ENCODE measurements at regions not wholly inside any gene's neighbourhood (a gene's known extent, or its start where the extent isn't known, plus 50 kb on each side); places are given as distances from the start of the nearest gene placed in this dataset.

- no peaks in the 10 kb centered on the region for H3K79me2 ChIP-seq (replicated peaks; ENCODE audit: insufficient read depth, low read length)
- H3K9me2 ChIP-seq (ENCODE audit: insufficient read depth, low read length), result no peaks in the 10 kb centered on the region
- H3K4me2 ChIP-seq (ENCODE audit: low read length), result no peak overlapping the region
- no peak overlapping the region for H3K27ac ChIP-seq (ENCODE audit: low read length)
- no peak overlapping the region for H3K9ac ChIP-seq (ENCODE audit: low read length)
- H3F3A ChIP-seq (ENCODE audit: insufficient read depth, low read length, poor library complexity, severe bottlenecking), result no peaks in the 10 kb centered on the region
- H3K4me3 ChIP-seq (ENCODE audit: low read length), result no peak overlapping the region
- no peaks in the 10 kb centered on the region for H4K20me1 ChIP-seq (ENCODE audit: insufficient read depth)
- H2AFZ ChIP-seq (ENCODE audit: low read depth, low read length), result no peak overlapping the region
- H3K36me3 ChIP-seq (ENCODE audit: insufficient read depth, low read length), result no peaks in the 10 kb centered on the region
- no peaks in the 10 kb centered on the region for H3K9me3 ChIP-seq (ENCODE audit: low read length)
- TF ChIP-seq TAF1 (IDR thresholded peaks at IDR 0.05; ENCODE audit: low read depth), result no peak
- no peak for TF ChIP-seq EZH2 (IDR thresholded peaks at IDR 0.05; ENCODE audit: borderline replicate concordance, insufficient read depth, low read length, poor library complexity, severe bottlenecking)
- no peak for TF ChIP-seq CTCF (IDR thresholded peaks at IDR 0.05; ENCODE audit: poor library complexity, severe bottlenecking)
- TF ChIP-seq SMC3 (conservative IDR thresholded peaks at IDR 0.05; ENCODE audit: poor library complexity), result no peak
- TF ChIP-seq REST (IDR thresholded peaks at IDR 0.05; ENCODE audit: borderline replicate concordance), result no peak
- TF ChIP-seq RAD21 (conservative IDR thresholded peaks at IDR 0.05), result no peak
- no peak for TF ChIP-seq POLR2AphosphoS5 (IDR thresholded peaks at IDR 0.05)
- no peak for TF ChIP-seq MXI1 (conservative IDR thresholded peaks at IDR 0.05; ENCODE audit: poor library complexity, severe bottlenecking)
- TF ChIP-seq EP300 (conservative IDR thresholded peaks at IDR 0.05; ENCODE audit: poor library complexity, severe bottlenecking), result no peak
- H3K27me3 ChIP-seq (ENCODE audit: insufficient read depth, low read depth, low read length), result no peaks in the 10 kb centered on the region
These were observed 319.1 kb downstream of the DMRT2 start for GRCh38 chr9:1369297-1369696.

GRCh38 chr9:1373445-1373844, 323.3 kb downstream of the DMRT2 start:
- H3K9me3 ChIP-seq (ENCODE audit: low read length), result no peaks in the 10 kb centered on the region
- no peak overlapping the region for H3K4me3 ChIP-seq (ENCODE audit: low read length)
- H2AFZ ChIP-seq (ENCODE audit: low read depth, low read length), result no peak overlapping the region
- no peaks in the 10 kb centered on the region for H3K36me3 ChIP-seq (ENCODE audit: insufficient read depth, low read length)
- H3K9ac ChIP-seq (ENCODE audit: low read length), result no peak overlapping the region
- no peaks in the 10 kb centered on the region for H3K9me2 ChIP-seq (ENCODE audit: insufficient read depth, low read length)
- no peak overlapping the region for H3K27ac ChIP-seq (ENCODE audit: low read length)
- no peaks in the 10 kb centered on the region for H3F3A ChIP-seq (ENCODE audit: insufficient read depth, low read length, poor library complexity, severe bottlenecking)
- no peak for TF ChIP-seq EP300 (conservative IDR thresholded peaks at IDR 0.05; ENCODE audit: poor library complexity, severe bottlenecking)
- TF ChIP-seq REST (IDR thresholded peaks at IDR 0.05; ENCODE audit: borderline replicate concordance), result no peak
- no peak for TF ChIP-seq RAD21 (conservative IDR thresholded peaks at IDR 0.05)
- no peak for TF ChIP-seq CTCF (IDR thresholded peaks at IDR 0.05; ENCODE audit: poor library complexity, severe bottlenecking)
- no peak for TF ChIP-seq MXI1 (conservative IDR thresholded peaks at IDR 0.05; ENCODE audit: poor library complexity, severe bottlenecking)
- TF ChIP-seq POLR2AphosphoS5 (IDR thresholded peaks at IDR 0.05), result no peak
- no peaks in the 10 kb centered on the region for H3K27me3 ChIP-seq (ENCODE audit: insufficient read depth, low read depth, low read length)
- no peaks in the 10 kb centered on the region for H4K20me1 ChIP-seq (ENCODE audit: insufficient read depth)
- no peak overlapping the region for H3K4me2 ChIP-seq (ENCODE audit: low read length)
- H3K79me2 ChIP-seq (replicated peaks; ENCODE audit: insufficient read depth, low read length), result no peaks in the 10 kb centered on the region

Data from neural cell (in vitro differentiated cells).